H7 (cell line): ENCODE measurements at regions not wholly inside any gene's neighbourhood (a gene's known extent, or its start where the extent isn't known, plus 50 kb on each side); places are given as distances from the start of the nearest gene placed in this dataset.

Experiments used
- DNase-seq: peaks from one replicate; pipeline ENCODE4 v3.0.0; 2012
- H3K27me3 ChIP-seq: 2 replicates; pipeline ENCODE4 v1.6.0; 2011; ENCODE audit warnings: mild to moderate bottlenecking, low read length; ENCODE audit not compliant: control insufficient read depth, insufficient read depth
- H3K36me3 ChIP-seq: replicated peaks from 2 replicates; pipeline ENCODE4 v1.5.1; 2011; ENCODE audit warnings: low read length; ENCODE audit not compliant: control insufficient read depth, insufficient read depth
- H3K4me3 ChIP-seq: 2 replicates; pipeline ENCODE4 v1.5.1; 2011; ENCODE audit warnings: low read depth, mild to moderate bottlenecking, control low read depth, low read length, moderate library complexity; ENCODE audit not compliant: insufficient read depth

DNA sequence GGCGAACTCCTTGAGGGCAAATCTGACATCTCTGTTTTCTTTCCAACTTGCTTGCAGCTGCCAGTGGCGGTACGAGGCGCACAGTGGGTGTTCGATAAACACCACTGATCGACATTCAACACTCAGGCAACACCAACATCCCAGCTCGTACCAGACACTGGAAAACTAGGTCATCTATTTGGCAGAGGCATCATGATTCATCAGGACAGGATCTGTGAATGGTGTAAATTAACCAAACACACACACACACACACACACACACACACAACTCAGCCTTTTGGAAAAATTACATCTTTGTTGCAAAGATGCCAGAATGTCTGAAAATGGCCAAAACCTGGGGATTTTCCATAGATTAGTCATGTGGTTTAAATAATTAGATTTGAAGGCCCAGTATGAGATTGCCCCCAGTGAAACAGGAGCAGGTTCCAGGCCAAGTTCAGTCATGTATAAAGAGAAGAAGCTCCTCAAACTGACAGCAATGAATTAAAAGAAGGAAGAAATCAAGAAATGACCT is 150.5 kb upstream of the NCKAP5 start:
- Histone ChIP-seq H3K36me3 (no peaks in the 10 kb centered on the region), H3K27me3 (no peaks in the 10 kb centered on the region), H3K4me3 (no peak overlapping the region)
- no peak for DNase-seq

DNA sequence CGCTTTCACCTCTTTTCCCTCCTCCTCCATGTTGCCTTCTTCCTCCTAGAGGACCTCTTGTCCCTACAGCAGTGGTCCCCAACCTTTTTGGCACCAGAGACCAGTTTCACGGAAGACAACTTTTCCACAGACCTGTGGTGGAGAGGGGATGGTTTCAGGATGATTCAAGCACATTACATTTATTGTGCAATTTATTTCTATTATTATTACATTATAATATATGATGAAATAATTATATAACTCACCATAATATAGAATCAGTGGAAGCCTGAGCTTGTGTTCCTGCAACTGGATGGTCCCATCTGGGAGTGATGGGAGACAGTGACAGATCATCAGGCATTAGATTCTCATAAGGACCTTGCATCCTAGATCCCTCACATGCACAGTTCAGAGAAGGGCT is 152.2 kb upstream of the NCKAP5 start:
- H3K4me3 ChIP-seq = no peak overlapping the region
- DNase-seq = no peak
- H3K27me3 ChIP-seq = no peaks in the 10 kb centered on the region
- no peaks in the 10 kb centered on the region for H3K36me3 ChIP-seq

DNA sequence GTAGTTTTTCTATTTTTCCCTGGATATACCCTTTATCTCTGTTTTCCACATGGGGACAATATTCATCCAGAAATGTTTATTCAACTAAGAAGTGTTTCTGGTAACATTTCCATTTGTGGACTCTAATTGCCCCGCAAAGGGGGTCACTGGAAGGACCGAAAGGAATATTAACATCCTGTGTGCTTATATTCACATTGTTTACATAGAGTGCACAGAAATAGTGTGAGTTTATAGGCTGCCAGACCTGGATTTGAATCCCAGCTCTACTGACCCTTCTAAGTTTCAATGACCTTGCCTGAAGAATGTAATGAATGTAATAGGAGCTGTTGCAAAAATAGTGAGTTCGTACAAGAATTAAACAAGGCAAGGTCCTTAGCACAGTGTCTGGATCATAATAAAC is 152.9 kb upstream of the NCKAP5 start:
- H3K36me3 ChIP-seq = no peaks in the 10 kb centered on the region
- H3K27me3 ChIP-seq = no peaks in the 10 kb centered on the region
- DNase-seq = no peak
- H3K4me3 ChIP-seq = no peak overlapping the region

- Histone ChIP-seq H3K27me3 (no peaks in the 10 kb centered on the region), H3K4me3 (no peak overlapping the region), H3K36me3 (no peaks in the 10 kb centered on the region)
- no peak for DNase-seq
Measured at GRCh38 chr2:133723133-133723532, 154.9 kb upstream of the NCKAP5 start.

- H3K4me3 ChIP-seq = no peak overlapping the region
- DNase-seq = no peak
- H3K36me3 ChIP-seq = no peaks in the 10 kb centered on the region
- H3K27me3 ChIP-seq = no peaks in the 10 kb centered on the region
Measured at GRCh38 chr2:133726973-133727372, 158.7 kb upstream of the NCKAP5 start.

- DNase-seq = no peak
- H3K4me3 ChIP-seq = no peak overlapping the region
- no peaks in the 10 kb centered on the region for H3K27me3 ChIP-seq
- no peaks in the 10 kb centered on the region for H3K36me3 ChIP-seq
Measured at GRCh38 chr2:133732059-133732458, 163.8 kb upstream of the NCKAP5 start.

- Histone ChIP-seq H3K27me3 (no peaks in the 10 kb centered on the region), H3K4me3 (no peak overlapping the region), H3K36me3 (no peaks in the 10 kb centered on the region)
- DNase-seq = no peak
Measured at GRCh38 chr2:133732982-133733900, 165.0 kb upstream of the NCKAP5 start.

DNA sequence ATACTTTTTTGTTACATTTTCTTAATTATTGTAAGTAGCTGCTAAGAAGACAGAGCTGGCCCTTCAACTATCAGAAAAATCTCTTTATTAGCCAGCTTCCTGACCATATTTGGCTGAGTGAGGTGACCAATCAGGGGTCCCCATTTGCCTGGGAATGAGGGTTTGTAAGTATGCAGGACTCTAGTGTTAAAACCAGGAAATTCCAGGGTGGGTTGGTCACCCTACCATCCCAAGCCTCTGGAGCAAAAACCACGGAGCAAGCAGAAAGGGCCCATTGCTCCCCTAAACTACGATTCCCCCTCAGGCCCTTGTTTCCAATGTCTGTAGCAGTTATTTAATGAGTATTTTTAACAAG is 165.6 kb upstream of the NCKAP5 start:
- DNase-seq = no peak
- no peak overlapping the region for H3K4me3 ChIP-seq

DNA sequence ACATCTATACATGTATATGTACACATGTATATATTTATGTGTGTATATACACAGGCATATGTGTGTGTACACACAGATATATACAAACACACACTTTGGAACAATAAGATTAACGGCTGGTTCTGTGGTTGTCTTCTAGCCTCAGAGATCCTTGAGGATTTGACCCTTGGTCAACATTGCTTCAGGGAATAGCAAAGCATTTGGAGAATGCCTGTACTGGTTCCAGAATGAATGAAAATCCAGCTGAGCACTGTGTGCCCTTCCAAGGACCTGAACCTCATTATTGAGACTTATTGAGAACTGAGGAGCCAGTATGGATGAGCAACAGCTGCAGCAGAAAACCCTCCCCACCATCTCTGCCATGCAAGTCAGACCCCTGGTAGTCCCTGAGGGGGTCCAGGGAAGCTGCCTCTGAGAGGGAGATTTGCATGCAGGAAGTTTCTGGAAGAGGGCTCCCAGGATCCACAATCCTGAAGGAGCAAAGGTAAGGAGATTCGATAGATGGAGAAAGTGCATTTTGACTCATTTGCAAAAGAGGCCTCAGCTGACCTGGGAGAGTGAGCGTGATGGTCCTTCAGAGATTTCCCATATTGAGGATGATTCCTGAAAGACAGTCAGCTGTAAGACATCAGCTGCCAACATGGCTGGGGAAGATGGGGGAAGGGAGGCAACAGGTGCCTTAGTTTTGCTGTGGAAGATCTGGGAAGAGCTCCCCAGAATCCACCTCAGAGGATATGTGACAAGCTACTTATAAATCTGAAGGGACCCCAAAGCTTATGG is 166.6 kb upstream of the NCKAP5 start:
- H3K4me3 ChIP-seq = no peak overlapping the region
- DNase-seq = no peak
- no peaks in the 10 kb centered on the region for H3K36me3 ChIP-seq
- H3K27me3 ChIP-seq = no peaks in the 10 kb centered on the region

More for the DNA sequence above, 165.6 kb upstream of the NCKAP5 start:
- Histone ChIP-seq H3K36me3 (no peaks in the 10 kb centered on the region), H3K27me3 (no peaks in the 10 kb centered on the region)

GRCh38 chr2:133736674-133737073 is 168.4 kb upstream of the NCKAP5 start:
- H3K4me3 ChIP-seq = no peak overlapping the region
- no peaks in the 10 kb centered on the region for H3K36me3 ChIP-seq
- no peaks in the 10 kb centered on the region for H3K27me3 ChIP-seq
- no peak for DNase-seq

- H3K36me3 ChIP-seq = no peaks in the 10 kb centered on the region
- no peaks in the 10 kb centered on the region for H3K27me3 ChIP-seq
- no peak for DNase-seq
Measured at GRCh38 chr2:133737242-133737993, 169.2 kb upstream of the NCKAP5 start.

GRCh38 chr2:133739039-133739438 is 170.8 kb upstream of the NCKAP5 start:
- Histone ChIP-seq H3K27me3 (no peaks in the 10 kb centered on the region), H3K36me3 (no peaks in the 10 kb centered on the region), H3K4me3 (no peak overlapping the region)
- no peak for DNase-seq

More at GRCh38 chr2:133737242-133737993, 169.2 kb upstream of the NCKAP5 start:
- no peak overlapping the region for H3K4me3 ChIP-seq

DNA sequence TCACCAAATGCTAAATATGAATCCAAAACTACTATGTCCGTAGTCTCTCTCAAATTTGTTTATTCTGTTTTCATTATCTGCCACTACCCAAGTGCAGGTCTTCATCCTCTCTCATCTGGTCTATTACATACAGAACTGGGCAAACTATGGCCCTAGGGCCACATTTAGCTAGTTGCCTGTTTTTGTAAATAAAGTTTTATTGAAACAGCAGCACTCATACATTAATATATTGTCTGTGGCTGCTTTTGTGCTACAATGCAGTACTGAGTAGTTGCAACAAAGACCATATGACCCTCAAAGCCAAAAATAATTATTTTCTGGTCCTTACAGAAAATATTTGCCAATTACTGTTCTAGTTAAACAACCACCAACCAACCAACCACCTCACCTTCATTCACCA is 172.2 kb upstream of the NCKAP5 start:
- DNase-seq = no peak
- no peak overlapping the region for H3K4me3 ChIP-seq
- no peaks in the 10 kb centered on the region for H3K36me3 ChIP-seq

DNA sequence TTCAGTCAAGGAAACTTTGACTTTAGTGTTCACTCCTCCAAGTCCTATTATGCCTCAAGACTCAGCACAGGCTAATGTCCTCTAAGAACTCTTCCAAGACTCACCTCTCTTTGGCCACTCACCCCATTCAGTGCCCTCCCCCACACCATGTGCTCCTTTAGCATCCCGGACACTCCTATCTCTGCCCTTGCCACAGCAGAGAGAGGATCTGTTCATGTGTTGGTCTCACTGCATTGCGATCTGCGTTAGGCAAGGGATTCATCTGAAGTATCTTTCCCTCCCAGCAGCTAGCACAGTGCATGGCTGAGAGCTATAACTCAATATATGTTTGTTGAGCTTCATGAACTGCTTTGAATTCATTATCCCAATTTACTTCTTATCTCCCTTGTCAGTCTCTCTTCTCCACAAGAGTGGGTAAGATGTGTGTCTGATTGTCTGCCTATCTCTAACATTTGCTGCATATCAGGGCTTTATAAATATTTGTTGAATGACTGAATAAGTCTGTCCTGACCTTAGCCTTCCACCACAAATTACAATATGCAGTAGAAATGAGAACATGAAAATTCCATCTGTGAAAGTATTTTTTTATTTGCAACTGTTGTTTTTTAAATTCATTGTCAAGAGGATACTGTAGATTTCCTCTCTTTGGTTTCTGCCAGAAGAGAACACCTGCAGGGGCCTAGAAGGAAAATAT is 179.9 kb upstream of the NCKAP5 start:
- no peak for DNase-seq
- Histone ChIP-seq H3K27me3 (no peaks in the 10 kb centered on the region), H3K36me3 (no peaks in the 10 kb centered on the region), H3K4me3 (no peak overlapping the region)

More for the DNA sequence above, 172.2 kb upstream of the NCKAP5 start:
- no peaks in the 10 kb centered on the region for H3K27me3 ChIP-seq
